Panc1 (cell line): ENCODE measurements at regions not wholly inside any gene's neighbourhood (a gene's known extent, or its start where the extent isn't known, plus 50 kb on each side); places are given as distances from the start of the nearest gene placed in this dataset.

ENCODE experiments used
- ATAC-seq: fragments of 200-7000 bp; cut with Tn5 transposase; 2 replicates; pipeline ENCODE4 v1.9.1; 2020; ENCODE audit warnings: mild to moderate bottlenecking, moderate library complexity
- BruUV-seq: library from RNA; stranded (reverse); fragments of 400-500 nt; replicated peaks from 2 replicates; lab custom pipeline; 2021; lab: Mats Ljungman, UMichigan
- CTCF ChIA-PET: fragments of 300-600 bp; sonication (Branson Sonifier 250); formaldehyde crosslinking; loops from one replicate; lab custom pipeline; 2022; ENCODE audit warnings: antibody characterized with exemption; lab: Charles Lee
- POLR2A ChIA-PET: fragments of 300-600 bp; sonication (Branson Sonifier 250); formaldehyde crosslinking; loops from one replicate; lab custom pipeline; 2022; ENCODE audit warnings: antibody characterized with exemption; lab: Charles Lee
- DNase-seq: peaks from one replicate; pipeline ENCODE4 v3.0.0-alpha.2; 2010; ENCODE audit warnings: low read depth, low spot score
- H3K27ac ChIP-seq: 2 replicates; pipeline ENCODE4 v1.5.1; 2011; ENCODE audit warnings: mild to moderate bottlenecking, low read length, inconsistent platforms
- H3K27me3 ChIP-seq: fragments of 200-500 bp; sonication (Bioruptor generic); 2 replicates; pipeline ENCODE4 v1.6.0; 2014; ENCODE audit warnings: low read length, inconsistent platforms; ENCODE audit not compliant: control insufficient read depth, insufficient read depth
- H3K36me3 ChIP-seq: fragments of 200-500 bp; sonication (Bioruptor generic); 2 replicates; pipeline ENCODE4 v1.5.1; 2014; ENCODE audit warnings: inconsistent platforms, mild to moderate bottlenecking, low read length, moderate library complexity; ENCODE audit not compliant: control insufficient read depth, insufficient read depth
- H3K4me1 ChIP-seq: 2 replicates; pipeline ENCODE4 v1.5.1; 2011; ENCODE audit warnings: inconsistent platforms, mild to moderate bottlenecking, low read length, moderate library complexity; ENCODE audit not compliant: control insufficient read depth, insufficient read depth
- H3K4me3 ChIP-seq, 2 experiments: 2 replicates each; pipeline ENCODE4 v1.5.1; 2011 to 2012; ENCODE audit warnings: low read depth in 2 of 2, low read length in 2 of 2, mild to moderate bottlenecking in 2 of 2, inconsistent platforms in 1 of 2, moderate library complexity in 1 of 2
- H3K9me3 ChIP-seq: fragments of 200-500 bp; sonication (Bioruptor generic); 2 replicates; pipeline ENCODE4 v1.5.1; 2014; ENCODE audit warnings: low read depth, mild to moderate bottlenecking, inconsistent platforms, low read length, moderate library complexity; ENCODE audit not compliant: control insufficient read depth, insufficient read depth
- CTCF ChIP-seq: fragments of 450-650 bp; IDR thresholded peaks from 2 replicates; pipeline ENCODE4 v1.5.1; 2017; ENCODE audit warnings: mild to moderate bottlenecking
- POLR2AphosphoS5 ChIP-seq: IDR thresholded peaks from 2 replicates; pipeline ENCODE4 v1.6.1; 2012; ENCODE audit warnings: mild to moderate bottlenecking, low read depth, low read length, moderate library complexity
- SIN3A ChIP-seq: IDR thresholded peaks from 2 replicates; pipeline ENCODE4 v1.6.1; 2012; ENCODE audit warnings: low read depth, mild to moderate bottlenecking, low read length, moderate library complexity, borderline replicate concordance; ENCODE audit not compliant: insufficient read depth
- TCF7L2 ChIP-seq: IDR thresholded peaks from 2 replicates; pipeline ENCODE4 v1.6.1; 2011; ENCODE audit warnings: mild to moderate bottlenecking, low read depth, low read length, inconsistent platforms
- in situ Hi-C: cut with HindIII; loops from 2 replicates; pipeline ENCODE4 v1.10.0; 2016; ENCODE audit warnings: low sequenced_read_pairs, low pct_unique_long_range_greater_than_20kb
- intact Hi-C: fragments of 100-400 bp; cut with micrococcal nuclease; formaldehyde crosslinking; loops from one replicate; pipeline ENCODE4 v1.10.0; 2022; ENCODE audit not compliant: unreplicated experiment
- TF ChIP-seq, protein P1 (sequence below), 2 experiments: IDR thresholded peaks; 2 replicates each; pipeline ENCODE4 v1.6.1; 2011 to 2012; ENCODE audit warnings: low read depth in 2 of 2, control low read depth in 1 of 2, low read length in 1 of 2, mild to moderate bottlenecking in 1 of 2, moderate library complexity in 1 of 2; ENCODE audit not compliant: insufficient read depth in 1 of 2

DNA sequence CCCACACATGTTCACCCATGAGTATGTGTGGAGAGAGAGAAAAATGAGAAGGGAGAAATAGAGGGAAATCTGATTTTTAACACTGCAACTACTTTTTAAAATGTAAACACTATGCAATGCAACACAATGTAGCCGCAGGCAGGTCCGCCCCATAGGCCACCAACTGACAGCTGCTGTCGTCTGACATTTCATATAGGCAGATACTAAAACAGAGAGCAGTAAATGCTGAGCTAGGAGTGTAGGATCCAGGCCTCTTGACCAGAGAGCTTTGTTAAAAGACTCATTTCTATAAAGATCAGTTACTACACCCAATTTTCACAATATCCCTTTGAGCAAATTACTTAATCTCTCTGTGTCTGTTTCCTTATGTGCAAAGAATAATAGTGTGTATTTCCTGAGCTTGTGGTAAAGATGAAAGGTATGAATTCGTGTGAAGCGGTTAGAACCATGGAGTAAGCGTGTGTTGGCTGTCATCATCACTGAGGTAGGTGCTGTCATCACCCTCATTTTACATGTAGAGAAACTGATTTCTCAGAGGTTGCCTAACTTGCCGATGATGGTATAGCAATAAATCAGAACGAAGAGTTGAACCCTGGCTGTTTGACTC lies 55.2 kb upstream of the PDE8B start:
- CTCF ChIA-PET, result no interaction called here
- no peaks in the 10 kb centered on the region for H3K36me3 ChIP-seq
- no peaks in the 10 kb centered on the region for H3K27me3 ChIP-seq
- intact Hi-C loops, result no loop called here
- no peak overlapping the region for H3K4me3 ChIP-seq
- POLR2A ChIA-PET, result no interaction called here
- TF ChIP-seq, protein P1, sequence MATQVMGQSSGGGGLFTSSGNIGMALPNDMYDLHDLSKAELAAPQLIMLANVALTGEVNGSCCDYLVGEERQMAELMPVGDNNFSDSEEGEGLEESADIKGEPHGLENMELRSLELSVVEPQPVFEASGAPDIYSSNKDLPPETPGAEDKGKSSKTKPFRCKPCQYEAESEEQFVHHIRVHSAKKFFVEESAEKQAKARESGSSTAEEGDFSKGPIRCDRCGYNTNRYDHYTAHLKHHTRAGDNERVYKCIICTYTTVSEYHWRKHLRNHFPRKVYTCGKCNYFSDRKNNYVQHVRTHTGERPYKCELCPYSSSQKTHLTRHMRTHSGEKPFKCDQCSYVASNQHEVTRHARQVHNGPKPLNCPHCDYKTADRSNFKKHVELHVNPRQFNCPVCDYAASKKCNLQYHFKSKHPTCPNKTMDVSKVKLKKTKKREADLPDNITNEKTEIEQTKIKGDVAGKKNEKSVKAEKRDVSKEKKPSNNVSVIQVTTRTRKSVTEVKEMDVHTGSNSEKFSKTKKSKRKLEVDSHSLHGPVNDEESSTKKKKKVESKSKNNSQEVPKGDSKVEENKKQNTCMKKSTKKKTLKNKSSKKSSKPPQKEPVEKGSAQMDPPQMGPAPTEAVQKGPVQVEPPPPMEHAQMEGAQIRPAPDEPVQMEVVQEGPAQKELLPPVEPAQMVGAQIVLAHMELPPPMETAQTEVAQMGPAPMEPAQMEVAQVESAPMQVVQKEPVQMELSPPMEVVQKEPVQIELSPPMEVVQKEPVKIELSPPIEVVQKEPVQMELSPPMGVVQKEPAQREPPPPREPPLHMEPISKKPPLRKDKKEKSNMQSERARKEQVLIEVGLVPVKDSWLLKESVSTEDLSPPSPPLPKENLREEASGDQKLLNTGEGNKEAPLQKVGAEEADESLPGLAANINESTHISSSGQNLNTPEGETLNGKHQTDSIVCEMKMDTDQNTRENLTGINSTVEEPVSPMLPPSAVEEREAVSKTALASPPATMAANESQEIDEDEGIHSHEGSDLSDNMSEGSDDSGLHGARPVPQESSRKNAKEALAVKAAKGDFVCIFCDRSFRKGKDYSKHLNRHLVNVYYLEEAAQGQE (IDR thresholded peaks at IDR 0.05; ENCODE audit: insufficient read depth in 1 of 2, low read depth in 2 of 2, low read length in 1 of 2), result no peak
- TF ChIP-seq TCF7L2 (no peak), CTCF (no peak), POLR2AphosphoS5 (no peak), SIN3A (no peak)
- no peaks in the 10 kb centered on the region for H3K9me3 ChIP-seq
- H3K4me1 ChIP-seq, result no peaks in the 10 kb centered on the region
- in situ Hi-C loops, result no loop called here
- BruUV-seq, result no TSS peak
- ATAC-seq (no peak), DNase-seq (no peak)
- H3K27ac ChIP-seq, result no peak overlapping the region

DNA sequence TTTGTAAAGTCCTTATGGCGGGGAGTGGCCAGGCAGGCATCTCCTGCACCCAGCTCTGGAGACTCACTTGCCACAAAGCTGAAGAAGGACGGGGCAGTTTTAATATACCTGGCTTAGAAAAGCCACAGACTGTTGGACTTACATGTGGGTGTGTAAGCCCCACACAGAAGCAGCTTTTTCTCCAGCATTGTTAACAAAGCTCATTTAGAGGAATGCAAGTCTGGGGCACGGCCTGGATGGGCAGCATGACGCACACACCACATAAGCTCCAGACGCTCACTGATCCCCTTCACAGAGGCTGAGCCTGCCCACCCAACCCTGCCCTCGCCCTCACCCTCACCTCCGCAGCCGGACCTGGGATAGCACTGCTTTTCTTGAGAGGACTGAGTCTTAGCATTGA lies 58.0 kb upstream of the PDE8B start:
- TF ChIP-seq POLR2AphosphoS5 (no peak), SIN3A (no peak), TCF7L2 (no peak), CTCF (no peak)
- TF ChIP-seq, protein P1 (IDR thresholded peaks at IDR 0.05; ENCODE audit: insufficient read depth in 1 of 2, low read depth in 2 of 2, low read length in 1 of 2), result no peak
- no peak overlapping the region for H3K27ac ChIP-seq
- no TSS peak for BruUV-seq
- CTCF ChIA-PET, result interaction anchor here (0.5 kb wide), 2 partner anchors 27 to 52 kb away, joined by 3 to 6 read pairs; no protein-coding TSS in a partner anchor
- no peak overlapping the region for H3K4me3 ChIP-seq
- H3K36me3 ChIP-seq, result no peaks in the 10 kb centered on the region
- no peak for ATAC-seq
- POLR2A ChIA-PET, result no interaction called here
- DNase-seq, result no peak
- peaks cover 4% of the 10 kb centered on the region; the same call in 1 of the 2 replicates for H3K27me3 ChIP-seq
- in situ Hi-C loops, result no loop called here
- no peaks in the 10 kb centered on the region for H3K4me1 ChIP-seq
- H3K9me3 ChIP-seq, result no peaks in the 10 kb centered on the region
- intact Hi-C loops, result no loop called here
